ENCODE measurements at regions not wholly inside any gene's neighbourhood (a gene's known extent, or its start where the extent isn't known, plus 50 kb on each side); places are given as distances from the start of the nearest gene placed in this dataset.

DNA sequence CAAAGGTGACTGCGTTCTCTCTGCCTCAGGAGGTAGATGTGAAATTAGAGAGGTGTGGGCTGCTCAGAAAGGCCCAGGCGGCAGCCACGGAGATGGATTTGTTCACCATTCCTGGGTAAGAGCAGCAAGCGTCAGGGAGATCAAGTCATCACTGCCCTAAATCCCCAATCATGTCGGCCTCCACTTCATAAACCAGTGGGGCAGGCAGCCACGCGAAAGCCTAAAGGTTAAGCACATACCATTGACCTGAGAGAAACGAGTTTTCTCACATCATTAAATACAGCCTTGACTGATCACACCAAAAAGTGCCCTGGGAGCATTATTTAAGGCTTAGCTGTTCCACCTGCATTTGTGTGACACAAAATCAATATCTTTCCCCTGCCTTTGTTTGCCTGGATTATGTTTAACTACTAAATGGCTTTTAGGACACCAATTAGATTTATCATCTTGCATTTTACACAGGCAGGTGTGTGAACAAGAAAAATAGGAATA is 50.7 kb upstream of the FOXB1 start:
- H3K4me2 ChIP-seq (ENCODE audit: low read depth, low read length) = no peak overlapping the region
- H3K79me2 ChIP-seq (ENCODE audit: low read length) = no peaks in the 10 kb centered on the region
- H2AFZ ChIP-seq (ENCODE audit: low read length) = no peak overlapping the region
- no peaks in the 10 kb centered on the region for H3K9me2 ChIP-seq (replicated peaks; ENCODE audit: insufficient read depth, low read length)
- peaks cover 3% of the 10 kb centered on the region; the same call in 1 of the 2 replicates for H3F3A ChIP-seq (ENCODE audit: insufficient read depth, low read length)
- no peak for TF ChIP-seq EZH2 (optimal IDR thresholded peaks at IDR 0.05; ENCODE audit: low read depth, low read length)
- H3K4me1 ChIP-seq (ENCODE audit: low read length) = peaks cover 12% of the 10 kb centered on the region
- H3K9me3 ChIP-seq (replicated peaks; ENCODE audit: insufficient read depth, low read length) = no peaks in the 10 kb centered on the region
- H3K9ac ChIP-seq (ENCODE audit: low read length) = no peak overlapping the region
- H3K27ac ChIP-seq (ENCODE audit: low read length) = no peak overlapping the region
- no peak for DNase-seq
- no peaks in the 10 kb centered on the region for H3K36me3 ChIP-seq (replicated peaks; ENCODE audit: insufficient read depth, low read length)
- H3K27me3 ChIP-seq (replicated peaks; ENCODE audit: insufficient read depth, low read length) = no peaks in the 10 kb centered on the region
- no peaks in the 10 kb centered on the region for H4K20me1 ChIP-seq (ENCODE audit: insufficient read depth, low read length)
- H3K4me3 ChIP-seq (ENCODE audit: low read length) = no peak overlapping the region

DNA sequence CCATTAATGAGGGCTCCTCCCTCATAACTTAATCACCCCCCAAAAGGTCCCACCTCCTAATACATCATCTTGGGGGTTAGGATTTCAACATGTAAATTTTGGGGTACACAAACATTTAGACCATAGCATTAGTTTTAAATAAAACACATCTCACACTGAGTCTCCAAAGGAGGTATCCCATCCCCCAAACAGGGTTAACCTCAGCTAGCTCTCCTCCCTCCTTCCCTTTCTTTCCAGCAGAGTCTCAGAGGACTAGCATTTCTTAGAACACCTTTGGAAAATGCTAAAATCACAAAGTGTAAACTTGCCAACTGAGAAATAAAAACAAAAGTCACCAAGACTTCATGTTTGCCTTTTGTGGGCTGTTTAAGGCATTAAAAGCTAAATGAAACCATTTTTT is 51.2 kb upstream of the FOXB1 start:
- H3K4me2 ChIP-seq (ENCODE audit: low read depth, low read length) = no peak overlapping the region
- H3K9me2 ChIP-seq (replicated peaks; ENCODE audit: insufficient read depth, low read length) = no peaks in the 10 kb centered on the region
- TF ChIP-seq EZH2 (optimal IDR thresholded peaks at IDR 0.05; ENCODE audit: low read depth, low read length) = no peak
- no peak for TF ChIP-seq EZH2phosphoT487 (IDR thresholded peaks at IDR 0.05; ENCODE audit: low read length)
- TF ChIP-seq, protein P1, sequence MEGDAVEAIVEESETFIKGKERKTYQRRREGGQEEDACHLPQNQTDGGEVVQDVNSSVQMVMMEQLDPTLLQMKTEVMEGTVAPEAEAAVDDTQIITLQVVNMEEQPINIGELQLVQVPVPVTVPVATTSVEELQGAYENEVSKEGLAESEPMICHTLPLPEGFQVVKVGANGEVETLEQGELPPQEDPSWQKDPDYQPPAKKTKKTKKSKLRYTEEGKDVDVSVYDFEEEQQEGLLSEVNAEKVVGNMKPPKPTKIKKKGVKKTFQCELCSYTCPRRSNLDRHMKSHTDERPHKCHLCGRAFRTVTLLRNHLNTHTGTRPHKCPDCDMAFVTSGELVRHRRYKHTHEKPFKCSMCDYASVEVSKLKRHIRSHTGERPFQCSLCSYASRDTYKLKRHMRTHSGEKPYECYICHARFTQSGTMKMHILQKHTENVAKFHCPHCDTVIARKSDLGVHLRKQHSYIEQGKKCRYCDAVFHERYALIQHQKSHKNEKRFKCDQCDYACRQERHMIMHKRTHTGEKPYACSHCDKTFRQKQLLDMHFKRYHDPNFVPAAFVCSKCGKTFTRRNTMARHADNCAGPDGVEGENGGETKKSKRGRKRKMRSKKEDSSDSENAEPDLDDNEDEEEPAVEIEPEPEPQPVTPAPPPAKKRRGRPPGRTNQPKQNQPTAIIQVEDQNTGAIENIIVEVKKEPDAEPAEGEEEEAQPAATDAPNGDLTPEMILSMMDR (IDR thresholded peaks at IDR 0.05; ENCODE audit: low read length) = no peak
- H3K9me3 ChIP-seq (replicated peaks; ENCODE audit: insufficient read depth, low read length) = no peaks in the 10 kb centered on the region
- H2AFZ ChIP-seq (ENCODE audit: low read length) = no peak overlapping the region
- H3K36me3 ChIP-seq (replicated peaks; ENCODE audit: insufficient read depth, low read length) = no peaks in the 10 kb centered on the region
- H3K4me1 ChIP-seq (ENCODE audit: low read length) = peaks cover 8% of the 10 kb centered on the region
- peaks cover 1% of the 10 kb centered on the region; the same call in 1 of the 2 replicates for H3F3A ChIP-seq (ENCODE audit: insufficient read depth, low read length)
- H3K79me2 ChIP-seq (ENCODE audit: low read length) = no peaks in the 10 kb centered on the region
- no peak overlapping the region for H3K9ac ChIP-seq (ENCODE audit: low read length)
- no peaks in the 10 kb centered on the region for H4K20me1 ChIP-seq (ENCODE audit: insufficient read depth, low read length)
- H3K27me3 ChIP-seq (replicated peaks; ENCODE audit: insufficient read depth, low read length) = no peaks in the 10 kb centered on the region
- DNase-seq = no peak
- H3K27ac ChIP-seq (ENCODE audit: low read length) = no peak overlapping the region
- no peak overlapping the region for H3K4me3 ChIP-seq (ENCODE audit: low read length)

DNA sequence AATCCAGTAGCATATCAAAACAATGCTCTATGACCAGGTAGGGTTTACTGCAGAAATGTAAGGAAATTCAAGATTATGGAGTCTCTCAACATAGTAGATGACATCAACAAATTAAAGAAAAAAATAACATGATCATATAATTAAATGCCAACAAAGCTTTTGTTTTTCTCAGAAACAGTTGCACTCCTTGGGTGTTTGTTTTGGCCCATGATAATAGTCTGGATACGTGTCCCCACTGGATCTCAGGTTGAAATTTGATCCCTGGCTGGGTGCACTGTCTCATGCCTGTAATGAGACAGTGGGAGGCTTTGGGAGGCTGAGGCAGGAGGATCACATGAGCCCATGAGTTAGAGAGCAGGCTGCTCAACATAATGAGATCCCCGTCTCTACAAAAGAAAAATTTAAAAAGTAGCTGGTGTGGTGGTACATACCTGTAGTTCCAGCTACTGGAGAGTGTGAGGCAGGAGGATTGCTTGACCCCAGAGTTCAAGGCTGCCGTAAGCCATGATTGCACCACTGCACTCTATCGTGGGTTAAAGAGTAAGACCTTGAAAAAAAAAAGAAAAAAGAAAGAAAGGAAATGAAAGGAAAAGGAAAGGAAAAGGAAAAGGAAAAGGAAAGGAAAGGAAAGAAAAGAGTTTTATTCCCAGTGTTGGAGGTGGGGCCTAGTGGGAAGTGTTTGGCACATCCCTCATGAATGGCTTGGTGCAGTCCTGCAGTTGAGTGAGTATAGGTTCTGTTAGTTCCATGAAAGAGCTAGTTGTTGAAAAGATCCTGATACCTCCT is 53.3 kb upstream of the FOXB1 start:
- Histone ChIP-seq H3K36me3 (replicated peaks; ENCODE audit: insufficient read depth, low read length) (no peaks in the 10 kb centered on the region), H3K4me2 (ENCODE audit: low read depth, low read length) (no peak overlapping the region), H3K4me3 (ENCODE audit: low read length) (no peak overlapping the region), H4K20me1 (ENCODE audit: insufficient read depth, low read length) (no peaks in the 10 kb centered on the region), H3K27me3 (replicated peaks; ENCODE audit: insufficient read depth, low read length) (no peaks in the 10 kb centered on the region), H3K27ac (ENCODE audit: low read length) (no peak overlapping the region), H3F3A (ENCODE audit: insufficient read depth, low read length) (no peaks in the 10 kb centered on the region), H3K9me3 (replicated peaks; ENCODE audit: insufficient read depth, low read length) (no peaks in the 10 kb centered on the region), H3K79me2 (ENCODE audit: low read length) (no peaks in the 10 kb centered on the region), H2AFZ (ENCODE audit: low read length) (no peak overlapping the region), H3K9me2 (replicated peaks; ENCODE audit: insufficient read depth, low read length) (no peaks in the 10 kb centered on the region), H3K9ac (ENCODE audit: low read length) (no peak overlapping the region), H3K4me1 (ENCODE audit: low read length) (no peaks in the 10 kb centered on the region)
- TF ChIP-seq EZH2 (optimal IDR thresholded peaks at IDR 0.05; ENCODE audit: low read depth, low read length) = no peak
- TF ChIP-seq, protein P1 (IDR thresholded peaks at IDR 0.05; ENCODE audit: low read length) = no peak
- TF ChIP-seq EZH2phosphoT487 (IDR thresholded peaks at IDR 0.05; ENCODE audit: low read length) = no peak
- no peak for DNase-seq
